ENCODE measurements at regions not wholly inside any gene's neighbourhood (a gene's known extent, or its start where the extent isn't known, plus 50 kb on each side); places are given as distances from the start of the nearest gene placed in this dataset.

- H3K36me3 Mint-ChIP-seq (ENCODE audit: unreplicated experiment), result no peaks in the 10 kb centered on the region
- H3K27ac Mint-ChIP-seq (ENCODE audit: unreplicated experiment), result peak overlapping the region; percentile 71
Observed at GRCh38 chr17:77379832-77380231, 239.1 kb downstream of the SEC14L1 start.

GRCh38 chr17:77380395-77381184, 239.8 kb downstream of the SEC14L1 start:
- Mint-ChIP-seq H3K27me3 (ENCODE audit: unreplicated experiment) (no peaks in the 10 kb centered on the region), H3K9me3 (ENCODE audit: unreplicated experiment) (no peaks in the 10 kb centered on the region), H3K27ac (ENCODE audit: unreplicated experiment) (peak overlapping the region; percentile 71), H3K36me3 (ENCODE audit: unreplicated experiment) (no peaks in the 10 kb centered on the region), H3K4me3 (ENCODE audit: unreplicated experiment) (no peak overlapping the region), H3K4me1 (ENCODE audit: unreplicated experiment) (peaks cover 90% of the 10 kb centered on the region)
- DNase-seq (ENCODE audit: extremely low spot score, unreplicated experiment), result no peak
- no peak for TF ChIP-seq CTCF (IDR thresholded peaks at IDR 0.05)

More at GRCh38 chr17:77379832-77380231, 239.1 kb downstream of the SEC14L1 start:
- Mint-ChIP-seq H3K9me3 (ENCODE audit: unreplicated experiment) (no peaks in the 10 kb centered on the region), H3K4me3 (ENCODE audit: unreplicated experiment) (no peak overlapping the region), H3K27me3 (ENCODE audit: unreplicated experiment) (no peaks in the 10 kb centered on the region), H3K4me1 (ENCODE audit: unreplicated experiment) (peaks cover 93% of the 10 kb centered on the region)
- TF ChIP-seq CTCF (IDR thresholded peaks at IDR 0.05), result no peak
- no peak for DNase-seq (ENCODE audit: extremely low spot score, unreplicated experiment)

GRCh38 chr17:77381185-77381700, 240.5 kb downstream of the SEC14L1 start:
- Mint-ChIP-seq H3K4me1 (ENCODE audit: unreplicated experiment) (peaks cover 90% of the 10 kb centered on the region), H3K4me3 (ENCODE audit: unreplicated experiment) (no peak overlapping the region), H3K27ac (ENCODE audit: unreplicated experiment) (peak overlapping the region; percentile 72), H3K9me3 (ENCODE audit: unreplicated experiment) (no peaks in the 10 kb centered on the region), H3K36me3 (ENCODE audit: unreplicated experiment) (no peaks in the 10 kb centered on the region), H3K27me3 (ENCODE audit: unreplicated experiment) (no peaks in the 10 kb centered on the region)
- TF ChIP-seq CTCF (IDR thresholded peaks at IDR 0.05), result no peak
- no peak for DNase-seq (ENCODE audit: extremely low spot score, unreplicated experiment)

- Mint-ChIP-seq H3K4me3 (ENCODE audit: unreplicated experiment) (no peak overlapping the region), H3K4me1 (ENCODE audit: unreplicated experiment) (peaks cover 90% of the 10 kb centered on the region), H3K9me3 (ENCODE audit: unreplicated experiment) (no peaks in the 10 kb centered on the region), H3K27me3 (ENCODE audit: unreplicated experiment) (no peaks in the 10 kb centered on the region), H3K36me3 (ENCODE audit: unreplicated experiment) (no peaks in the 10 kb centered on the region), H3K27ac (ENCODE audit: unreplicated experiment) (peak overlapping the region; percentile 72)
- no peak for TF ChIP-seq CTCF (IDR thresholded peaks at IDR 0.05)
- no peak for DNase-seq (ENCODE audit: extremely low spot score, unreplicated experiment)
Observed at GRCh38 chr17:77381731-77382130, 241.0 kb downstream of the SEC14L1 start.

GRCh38 chr17:77382356-77382911, 241.7 kb downstream of the SEC14L1 start:
- TF ChIP-seq CTCF (IDR thresholded peaks at IDR 0.05), result no peak
- no peak for DNase-seq (ENCODE audit: extremely low spot score, unreplicated experiment)
- no peaks in the 10 kb centered on the region for H3K9me3 Mint-ChIP-seq (ENCODE audit: unreplicated experiment)
- H3K27me3 Mint-ChIP-seq (ENCODE audit: unreplicated experiment), result no peaks in the 10 kb centered on the region
- H3K4me1 Mint-ChIP-seq (ENCODE audit: unreplicated experiment), result peaks cover 91% of the 10 kb centered on the region
- peak overlapping the region; percentile 47 for H3K27ac Mint-ChIP-seq (ENCODE audit: unreplicated experiment)
- H3K4me3 Mint-ChIP-seq (ENCODE audit: unreplicated experiment), result no peak overlapping the region
- H3K36me3 Mint-ChIP-seq (ENCODE audit: unreplicated experiment), result no peaks in the 10 kb centered on the region

Data from osteocyte (in vitro differentiated cells).